Pancreas (tissue), 10 donors: ENCODE measurements at regions not wholly inside any gene's neighbourhood (a gene's known extent, or its start where the extent isn't known, plus 50 kb on each side); places are given as distances from the start of the nearest gene placed in this dataset.

ENCODE experiments used
- ATAC-seq, 4 donors: fragments of 200-7000 bp; cut with Tn5 transposase; one replicate each; pipeline versions ENCODE4 v1.8.0 to v1.9.1; 2020; ENCODE audit warnings: mild to moderate bottlenecking in 4 of 4, moderate library complexity in 4 of 4
- DNase-seq, 6 donors: peaks; one replicate each; pipeline ENCODE4 v3.0.0-alpha.2; 2020
- FAIRE-seq: peaks from 2 replicates; lab custom pipeline; 2012; peaks lifted over from hg19 to GRCh38; lab: Jason Lieb, UNC
- H3K27ac ChIP-seq, 4 donors: fragments of 200-600 bp; sonication (generic); 1 replicate in 3 of 4; 2 replicates in 1 of 4; pipeline versions ENCODE4 v1.5.0 to v1.8.0; 2020
- H3K27me3 ChIP-seq, 4 donors: fragments of 200-600 bp; one replicate each; pipeline ENCODE4 v1.8.0; 2021
- H3K36me3 ChIP-seq, 3 donors: fragments of 200-600 bp; sonication (generic) in 1 of 3; one replicate each; pipeline versions ENCODE4 v1.5.0 to v1.8.0; 2020 to 2021
- H3K4me1 ChIP-seq, 3 donors: fragments of 200-600 bp; one replicate each; pipeline ENCODE4 v1.8.0; 2021
- H3K4me3 ChIP-seq, 4 donors: fragments of 200-600 bp; sonication (generic) in 2 of 4; one replicate each; pipeline versions ENCODE4 v1.5.0 to v1.8.0; 2020 to 2021
- H3K9me3 ChIP-seq, 4 donors: fragments of 200-600 bp; one replicate each; pipeline ENCODE4 v1.8.0; 2021
- WGBS, 2 donors: extraction: QIAGEN DNeasy Blood & Tissue Kit; methylation state at CpG; one replicate each; pipeline ENCODE4 v1.1.7; 2013; 5-methylcytosine and 5-hydroxymethylcytosine counted together
- intact Hi-C, 3 donors: fragments of 100-400 bp; cut with DNase I; formaldehyde crosslinking; loops; one replicate each; pipeline versions ENCODE4 v1.11.1 to v1.14.2; 2022
- TF ChIP-seq, protein P1 (sequence below), 4 donors: fragments of 200-600 bp; sonication (generic) in 3 of 4; IDR thresholded peaks; one replicate each; pipeline versions ENCODE4 v1.5.0 to v1.8.0; 2021; ENCODE audit warnings: antibody characterized with exemption in 4 of 4
- donor health status: healthy with polysubstance abuse.
- donor health status: DM: no; HTN: no; CAD: no; lungs with moderate emphysema.
- donor health status: DM: no; HTN: no; CAD: no.
- donor health status: control.
- donor health status: control.
- donor health status: Bipolar disorder and iron deficiency.
- donor health status: DM: yes; HTN: yes; CAD: no.
- donor health status: DM: no; HTN: no; CAD: no.
- donor health status: DM: no; HTN: no; CAD: no.
- donor health status: DM: yes; HTN: yes; CAD: no.

DNA sequence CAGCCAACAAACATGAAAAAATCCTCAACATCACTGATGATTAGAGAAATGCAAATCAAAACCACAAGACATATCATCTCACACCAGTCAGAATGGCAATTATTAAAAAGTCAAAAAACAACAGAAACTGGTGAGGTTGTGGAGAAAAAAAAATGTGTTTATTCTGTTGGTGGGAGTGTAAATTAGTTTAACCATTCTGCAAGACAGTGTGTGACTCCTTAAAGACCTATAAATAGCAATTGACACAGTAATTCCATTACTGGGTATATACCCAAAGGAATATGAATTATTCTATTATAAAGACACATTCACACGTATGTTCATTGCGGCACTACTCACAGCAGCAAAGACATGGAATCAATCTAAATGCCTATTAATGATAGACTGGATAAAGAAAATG, 427.3 kb upstream of the CHORDC1 start:
- Histone ChIP-seq H3K4me3 (no peak overlapping the region), H3K27me3 (no peaks in the 10 kb centered on the region), H3K36me3 (no peaks in the 10 kb centered on the region), H3K27ac (no peak overlapping the region), H3K9me3 (no peaks in the 10 kb centered on the region), H3K4me1 (no peaks in the 10 kb centered on the region)
- FAIRE-seq, result no peak
- DNase-seq, result no peak
- no peak for ATAC-seq
- intact Hi-C loops, result no loop called here
- TF ChIP-seq, protein P1, sequence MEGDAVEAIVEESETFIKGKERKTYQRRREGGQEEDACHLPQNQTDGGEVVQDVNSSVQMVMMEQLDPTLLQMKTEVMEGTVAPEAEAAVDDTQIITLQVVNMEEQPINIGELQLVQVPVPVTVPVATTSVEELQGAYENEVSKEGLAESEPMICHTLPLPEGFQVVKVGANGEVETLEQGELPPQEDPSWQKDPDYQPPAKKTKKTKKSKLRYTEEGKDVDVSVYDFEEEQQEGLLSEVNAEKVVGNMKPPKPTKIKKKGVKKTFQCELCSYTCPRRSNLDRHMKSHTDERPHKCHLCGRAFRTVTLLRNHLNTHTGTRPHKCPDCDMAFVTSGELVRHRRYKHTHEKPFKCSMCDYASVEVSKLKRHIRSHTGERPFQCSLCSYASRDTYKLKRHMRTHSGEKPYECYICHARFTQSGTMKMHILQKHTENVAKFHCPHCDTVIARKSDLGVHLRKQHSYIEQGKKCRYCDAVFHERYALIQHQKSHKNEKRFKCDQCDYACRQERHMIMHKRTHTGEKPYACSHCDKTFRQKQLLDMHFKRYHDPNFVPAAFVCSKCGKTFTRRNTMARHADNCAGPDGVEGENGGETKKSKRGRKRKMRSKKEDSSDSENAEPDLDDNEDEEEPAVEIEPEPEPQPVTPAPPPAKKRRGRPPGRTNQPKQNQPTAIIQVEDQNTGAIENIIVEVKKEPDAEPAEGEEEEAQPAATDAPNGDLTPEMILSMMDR (IDR thresholded peaks at IDR 0.05), result no peak
- 75 to 83% methylated on average over 2 of the region's 2 CpGs for WGBS, 2 donors

DNA sequence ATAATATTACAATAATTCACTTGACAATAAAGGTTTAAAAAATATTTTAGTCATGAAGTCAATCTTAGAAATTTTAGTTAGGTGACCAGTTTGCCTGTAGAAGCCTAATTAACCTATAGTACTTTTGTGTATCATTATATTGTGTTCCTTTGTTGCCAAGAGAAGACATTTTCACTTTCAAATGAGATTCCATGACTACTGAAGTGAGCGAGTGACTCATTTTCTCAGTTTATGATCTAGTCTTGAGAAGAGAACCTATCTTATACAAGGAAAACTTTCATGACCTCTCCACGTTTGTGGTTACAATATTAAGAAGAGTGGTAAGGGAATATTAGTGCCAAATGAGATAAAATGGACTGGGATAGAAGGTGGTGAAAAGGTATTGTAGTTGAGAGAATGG, 423.9 kb upstream of the CHORDC1 start:
- Histone ChIP-seq H3K27me3 (no peaks in the 10 kb centered on the region), H3K4me3 (no peak overlapping the region), H3K27ac (no peak overlapping the region), H3K4me1 (no peaks in the 10 kb centered on the region), H3K36me3 (no peaks in the 10 kb centered on the region), H3K9me3 (no peaks in the 10 kb centered on the region)
- intact Hi-C loops, result no loop called here
- TF ChIP-seq, protein P1 (IDR thresholded peaks at IDR 0.05), result no peak
- ATAC-seq (no peak), DNase-seq (no peak), FAIRE-seq (no peak)
- WGBS, 2 donors, result 43 to 51% methylated on average over 2 of the region's 2 CpGs

DNA sequence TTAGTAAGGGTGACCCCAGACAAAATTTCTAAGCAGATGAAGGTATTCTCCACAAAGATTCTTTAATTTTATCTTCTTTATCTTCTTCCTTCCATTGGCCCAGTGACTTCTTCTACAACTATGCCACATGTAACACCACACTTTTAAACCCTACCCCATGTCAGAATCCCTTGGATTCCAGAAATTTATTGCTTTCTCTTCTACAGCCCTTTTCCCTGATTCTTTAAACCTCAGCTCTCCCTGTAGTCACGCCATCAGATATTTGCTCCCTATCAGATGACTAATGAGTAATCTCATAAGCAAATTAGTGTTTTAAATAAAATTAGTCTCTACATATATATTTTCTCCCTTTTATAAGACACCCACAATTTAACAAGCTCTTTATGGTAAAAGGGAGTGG, 423.4 kb upstream of the CHORDC1 start:
- intact Hi-C loops, result no loop called here
- no peak overlapping the region for H3K27ac ChIP-seq
- DNase-seq (no peak), ATAC-seq (no peak), FAIRE-seq (no peak)
- 43 to 66% methylated on average over 1 of the region's 1 CpG for WGBS, 2 donors
- TF ChIP-seq, protein P1 (IDR thresholded peaks at IDR 0.05), result no peak
- H3K4me3 ChIP-seq, result no peak overlapping the region
- H3K4me1 ChIP-seq, result no peaks in the 10 kb centered on the region
- H3K27me3 ChIP-seq, result no peaks in the 10 kb centered on the region
- no peaks in the 10 kb centered on the region for H3K36me3 ChIP-seq
- no peaks in the 10 kb centered on the region for H3K9me3 ChIP-seq

DNA sequence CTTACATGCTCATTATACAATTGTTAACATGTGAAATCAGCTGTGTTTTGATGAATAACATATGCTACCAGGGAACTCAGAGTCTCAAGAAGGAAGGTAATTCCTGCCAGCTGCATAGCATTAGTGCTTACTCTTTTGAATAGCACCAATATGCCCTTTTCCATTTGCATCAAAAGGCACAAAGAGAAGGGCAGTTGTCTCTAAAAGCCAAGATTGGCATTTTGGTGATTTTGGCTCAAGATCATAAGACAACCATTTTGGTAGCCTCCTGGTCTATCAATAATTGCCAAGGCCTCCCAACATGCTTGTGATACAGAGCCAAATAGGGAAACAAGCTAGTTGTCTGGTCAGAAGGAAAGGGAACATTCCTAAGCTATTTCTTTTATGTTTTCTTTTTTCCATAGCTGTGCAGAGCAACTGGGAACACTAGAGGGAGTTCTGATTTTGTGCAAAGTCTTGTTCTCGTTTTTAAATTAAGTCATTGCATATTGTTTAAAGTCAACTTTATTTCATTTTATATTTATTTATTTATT, 416.7 kb upstream of the CHORDC1 start:
- no peak overlapping the region for H3K4me3 ChIP-seq
- TF ChIP-seq, protein P1 (IDR thresholded peaks at IDR 0.05), result no peak
- no peaks in the 10 kb centered on the region for H3K36me3 ChIP-seq
- no peak overlapping the region for H3K27ac ChIP-seq
- H3K4me1 ChIP-seq, result no peaks in the 10 kb centered on the region
- DNase-seq, result no peak
- H3K27me3 ChIP-seq, result no peaks in the 10 kb centered on the region
- FAIRE-seq, result no peak
- no peaks in the 10 kb centered on the region for H3K9me3 ChIP-seq
- intact Hi-C loops, result no loop called here
- 3 to 4% methylated on average over 1 of the region's 1 CpG for WGBS, 2 donors
- no peak for ATAC-seq

DNA sequence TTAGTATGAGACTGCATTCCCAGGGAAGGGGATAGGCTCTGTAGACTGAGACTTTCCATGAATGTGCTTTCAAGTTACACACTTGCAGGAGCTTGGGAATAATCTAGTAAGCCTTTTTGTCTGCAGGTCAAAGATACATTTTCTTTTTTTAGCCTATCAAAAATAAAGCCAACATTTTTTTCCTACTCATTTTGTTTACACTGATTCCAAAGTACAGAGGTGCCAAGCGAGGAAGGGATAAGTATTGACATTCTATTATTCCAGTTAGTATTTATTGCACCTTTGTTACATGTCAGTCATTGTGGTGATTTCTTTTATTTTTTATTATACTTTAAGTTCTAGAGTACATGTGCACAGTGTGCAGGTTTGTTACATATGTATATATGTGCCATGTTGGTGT, 413.0 kb upstream of the CHORDC1 start:
- 33 to 37% methylated on average over 1 of the region's 1 CpG for WGBS, 2 donors
- ATAC-seq, result no peak
- no peaks in the 10 kb centered on the region for H3K27me3 ChIP-seq
- no peak for FAIRE-seq
- no peaks in the 10 kb centered on the region for H3K36me3 ChIP-seq
- no peaks in the 10 kb centered on the region for H3K9me3 ChIP-seq
- intact Hi-C loops, result no loop called here
- no peak overlapping the region for H3K27ac ChIP-seq
- DNase-seq, result no peak
- H3K4me3 ChIP-seq, result no peak overlapping the region
- TF ChIP-seq, protein P1 (IDR thresholded peaks at IDR 0.05), result no peak
- H3K4me1 ChIP-seq, result no peaks in the 10 kb centered on the region
